H1 (cell line): ENCODE measurements at regions not wholly inside any gene's neighbourhood (a gene's known extent, or its start where the extent isn't known, plus 50 kb on each side); places are given as distances from the start of the nearest gene placed in this dataset.

Source experiments
- ATF3 ChIP-seq: IDR thresholded peaks from 2 replicates; pipeline ENCODE4 v1.6.1; 2011; ENCODE audit warnings: low read depth, mild to moderate bottlenecking, low read length; ENCODE audit not compliant: insufficient read depth
- CBX8 ChIP-seq: fragments of 300-800, 300-1000 bp; sonication (generic); IDR thresholded peaks from 2 replicates; pipeline ENCODE4 v1.7.1; 2016; ENCODE audit warnings: low read depth, low read length, borderline replicate concordance
- CHD1 ChIP-seq: IDR thresholded peaks from 2 replicates; pipeline ENCODE4 v1.6.1; 2012; ENCODE audit warnings: low read depth, low read length, improper control_type of control experiment
- CREB1 ChIP-seq: IDR thresholded peaks from 2 replicates; pipeline ENCODE4 v1.6.1; 2012; ENCODE audit warnings: inconsistent platforms
- EP300 ChIP-seq, 2 experiments: IDR thresholded peaks; 1 replicate in 1 of 2; 2 replicates in 1 of 2; pipeline ENCODE4 v1.6.1; 2011 to 2012; ENCODE audit warnings: low read depth in 2 of 2, low read length in 2 of 2, mild to moderate bottlenecking in 2 of 2, borderline replicate concordance in 1 of 2, inconsistent platforms in 1 of 2, moderate library complexity in 1 of 2
- EZH2 ChIP-seq: fragments of 200-600 bp; sonication (generic); IDR thresholded peaks from 2 replicates; pipeline ENCODE4 v1.7.1; 2012; ENCODE audit warnings: low read depth, mild to moderate bottlenecking, moderate library complexity, low read length, inconsistent platforms; ENCODE audit not compliant: severe bottlenecking
- SIRT6 ChIP-seq: IDR thresholded peaks from one replicate; pipeline ENCODE4 v1.7.1; 2012; ENCODE audit warnings: low read length, inconsistent platforms
- SP2 ChIP-seq: IDR thresholded peaks from 2 replicates; pipeline ENCODE4 v1.6.1; 2012; ENCODE audit warnings: mild to moderate bottlenecking, low read length, inconsistent platforms
- TF ChIP-seq, protein P1 (sequence below), 3 experiments: IDR thresholded peaks; 1 replicate in 2 of 3; 2 replicates in 1 of 3; pipeline versions ENCODE4 v1.5.1 to v1.6.1; 2011; ENCODE audit warnings: low read length in 3 of 3, mild to moderate bottlenecking in 3 of 3, inconsistent platforms in 2 of 3, low read depth in 1 of 3, moderate library complexity in 1 of 3; ENCODE audit not compliant: insufficient read depth in 1 of 3; ENCODE audit errors: control extremely low read depth in 1 of 3

GRCh38 chr18:2360861-2361260, 210.4 kb downstream of the METTL4 start:
- TF ChIP-seq SIRT6 = no peak
- no peak for TF ChIP-seq ATF3
- no peak for TF ChIP-seq SP2
- TF ChIP-seq CBX8 = no peak
- TF ChIP-seq CREB1 = no peak
- TF ChIP-seq EP300 (IDR thresholded peaks at IDR 0.05; ENCODE audit: borderline replicate concordance in 1 of 2, low read depth in 2 of 2, low read length in 2 of 2) = no peak
- no peak for TF ChIP-seq EZH2
- TF ChIP-seq, protein P1, sequence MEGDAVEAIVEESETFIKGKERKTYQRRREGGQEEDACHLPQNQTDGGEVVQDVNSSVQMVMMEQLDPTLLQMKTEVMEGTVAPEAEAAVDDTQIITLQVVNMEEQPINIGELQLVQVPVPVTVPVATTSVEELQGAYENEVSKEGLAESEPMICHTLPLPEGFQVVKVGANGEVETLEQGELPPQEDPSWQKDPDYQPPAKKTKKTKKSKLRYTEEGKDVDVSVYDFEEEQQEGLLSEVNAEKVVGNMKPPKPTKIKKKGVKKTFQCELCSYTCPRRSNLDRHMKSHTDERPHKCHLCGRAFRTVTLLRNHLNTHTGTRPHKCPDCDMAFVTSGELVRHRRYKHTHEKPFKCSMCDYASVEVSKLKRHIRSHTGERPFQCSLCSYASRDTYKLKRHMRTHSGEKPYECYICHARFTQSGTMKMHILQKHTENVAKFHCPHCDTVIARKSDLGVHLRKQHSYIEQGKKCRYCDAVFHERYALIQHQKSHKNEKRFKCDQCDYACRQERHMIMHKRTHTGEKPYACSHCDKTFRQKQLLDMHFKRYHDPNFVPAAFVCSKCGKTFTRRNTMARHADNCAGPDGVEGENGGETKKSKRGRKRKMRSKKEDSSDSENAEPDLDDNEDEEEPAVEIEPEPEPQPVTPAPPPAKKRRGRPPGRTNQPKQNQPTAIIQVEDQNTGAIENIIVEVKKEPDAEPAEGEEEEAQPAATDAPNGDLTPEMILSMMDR (IDR thresholded peaks at IDR 0.05; ENCODE audit: control extremely low read depth in 1 of 3, insufficient read depth in 1 of 3, low read depth in 1 of 3, low read length in 3 of 3) = no peak
- no peak for TF ChIP-seq CHD1
